Raji (cell line): ENCODE measurements at regions not wholly inside any gene's neighbourhood (a gene's known extent, or its start where the extent isn't known, plus 50 kb on each side); places are given as distances from the start of the nearest gene placed in this dataset.

Experiments
- POLR2A ChIP-seq: IDR thresholded peaks from 2 replicates; pipeline ENCODE4 v1.6.1; 2011; ENCODE audit warnings: low read depth, low read length, control low read depth; ENCODE audit not compliant: insufficient read depth

DNA sequence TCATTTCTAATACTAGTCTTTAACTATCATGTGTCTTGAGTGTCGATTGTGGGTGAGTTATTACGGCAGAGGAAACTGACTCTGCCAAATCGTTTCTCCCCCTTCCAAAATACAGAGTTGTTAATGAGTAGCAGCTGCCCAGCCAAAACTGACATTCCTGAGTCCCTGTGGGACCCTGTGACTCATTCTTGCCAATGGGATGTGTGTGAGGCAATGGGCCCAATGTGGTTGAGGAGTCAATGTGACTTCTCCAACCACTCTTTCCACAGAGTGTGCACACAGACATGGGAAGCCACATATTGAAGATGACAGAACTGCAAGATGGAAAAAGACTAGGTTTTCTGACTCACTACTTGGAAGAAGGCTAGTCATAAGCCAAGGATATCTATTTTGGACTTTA, 434.7 kb downstream of the DTWD2 start:
- no peak for TF ChIP-seq POLR2A

DNA sequence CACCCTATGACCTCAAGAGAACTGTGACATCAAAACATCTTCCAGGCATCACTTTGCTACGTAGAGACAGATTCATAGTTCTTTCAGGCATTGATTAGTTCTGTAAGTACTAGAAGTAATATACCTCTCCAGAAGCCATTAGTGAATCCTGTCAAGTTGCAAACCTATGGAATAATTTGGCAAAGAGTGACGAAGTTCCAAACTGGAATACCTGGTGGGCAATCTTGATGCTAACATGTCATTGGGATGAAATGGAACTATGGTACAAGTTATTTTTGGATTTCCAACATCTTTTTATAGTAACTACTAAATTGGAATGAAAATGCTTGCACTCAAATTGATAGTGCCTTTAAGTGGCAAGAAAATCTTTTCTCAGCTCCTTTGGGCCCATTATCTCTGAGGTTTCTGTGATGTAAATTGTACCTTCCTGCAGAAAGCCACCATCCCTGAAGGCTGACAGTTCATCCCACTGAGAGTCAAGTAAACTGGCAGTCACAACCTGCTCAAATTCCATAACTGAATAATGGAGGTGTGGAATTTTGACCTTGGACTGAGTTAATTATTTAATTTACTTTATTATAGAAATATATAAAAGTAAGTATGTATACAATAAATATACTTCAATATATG, 435.5 kb downstream of the DTWD2 start:
- no peak for TF ChIP-seq POLR2A

- TF ChIP-seq POLR2A = no peak
These were observed 436.2 kb downstream of the DTWD2 start for GRCh38 chr5:118552146-118552545.

DNA sequence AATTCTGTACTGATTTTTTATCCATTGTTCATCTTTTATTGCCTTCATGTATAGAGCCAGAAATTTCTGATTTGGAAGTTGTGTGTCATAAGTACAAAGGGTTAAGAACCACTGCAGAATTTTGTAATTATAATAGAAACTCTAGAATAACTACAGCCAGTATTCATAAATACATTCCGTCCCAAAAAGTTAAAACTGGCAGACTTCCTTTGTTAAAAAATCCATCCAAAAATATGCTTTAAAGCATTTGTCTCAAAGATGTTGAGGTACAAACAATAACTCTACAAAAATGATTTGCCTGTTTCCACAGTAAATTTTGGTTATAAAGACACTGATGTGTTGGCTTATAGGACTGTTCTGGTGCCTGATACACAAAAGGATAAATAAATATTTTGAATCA, 436.6 kb downstream of the DTWD2 start:
- TF ChIP-seq POLR2A = no peak

GRCh38 chr5:118551031-118551430, 437.3 kb downstream of the DTWD2 start:
- TF ChIP-seq POLR2A = no peak

- no peak for TF ChIP-seq POLR2A
These were observed 439.3 kb downstream of the DTWD2 start for GRCh38 chr5:118548761-118549720.

GRCh38 chr5:118545470-118545869, 442.9 kb downstream of the DTWD2 start:
- TF ChIP-seq POLR2A = no peak

GRCh38 chr5:118544887-118545449, 443.4 kb downstream of the DTWD2 start:
- TF ChIP-seq POLR2A = no peak

DNA sequence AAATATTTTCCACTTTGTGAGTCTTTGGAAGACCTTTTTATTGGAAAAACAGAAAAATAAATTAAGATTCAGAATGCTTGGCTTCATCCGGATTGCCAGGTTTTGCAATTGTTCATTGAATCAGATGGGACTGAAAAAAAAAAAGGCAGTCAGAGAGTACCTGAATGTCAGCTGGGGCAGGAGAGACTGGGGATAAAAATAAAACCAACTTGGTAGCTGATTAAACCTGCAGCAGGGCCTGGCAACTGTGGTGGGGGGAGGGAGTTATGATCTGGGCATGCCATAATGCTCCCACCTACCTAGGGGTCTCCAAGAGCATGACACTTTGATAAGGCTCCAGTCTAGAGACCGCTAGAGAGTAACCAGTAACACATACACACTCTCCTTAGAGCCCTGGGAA, 454.4 kb downstream of the DTWD2 start:
- no peak for TF ChIP-seq POLR2A

DNA sequence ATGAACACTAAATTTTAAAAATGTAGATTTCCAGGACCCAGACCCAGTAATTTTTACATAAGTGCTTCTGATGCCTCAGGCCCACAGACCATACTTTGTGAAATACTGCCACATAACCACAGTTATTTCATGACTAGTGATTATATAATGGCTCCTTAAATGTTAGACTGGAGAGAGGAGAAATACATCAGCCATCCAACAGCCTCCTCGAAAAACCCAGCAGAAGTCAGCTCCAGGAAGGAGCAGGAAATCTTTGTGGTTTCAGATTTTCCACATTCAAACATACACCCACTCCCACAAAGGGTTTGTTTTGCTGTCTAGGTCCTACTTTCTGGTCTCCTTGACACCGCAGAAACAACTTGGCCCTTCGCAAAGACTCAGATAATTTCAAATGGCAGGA, 455.2 kb downstream of the DTWD2 start:
- no peak for TF ChIP-seq POLR2A

DNA sequence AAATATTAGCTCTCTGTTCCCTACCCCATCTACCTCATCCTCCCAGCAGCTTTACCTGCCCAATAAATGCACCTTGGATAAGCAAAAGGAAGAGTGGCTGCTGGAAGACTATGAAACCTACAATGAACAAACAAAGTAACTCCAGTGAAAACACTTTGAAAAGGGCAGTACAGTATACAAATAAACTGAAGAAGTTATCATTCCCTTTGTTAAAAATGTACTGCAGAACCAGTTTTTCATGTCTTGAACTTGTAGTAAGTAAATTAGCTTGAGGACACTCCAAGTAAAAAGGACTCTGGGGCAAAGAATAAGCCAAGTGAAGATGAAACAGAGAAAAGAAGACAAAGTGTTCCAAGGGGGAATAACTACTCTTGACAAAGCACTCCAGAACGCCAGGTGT, 457.1 kb downstream of the DTWD2 start:
- no peak for TF ChIP-seq POLR2A

- no peak for TF ChIP-seq POLR2A
These were observed 458.8 kb downstream of the DTWD2 start for GRCh38 chr5:118529361-118530144.

DNA sequence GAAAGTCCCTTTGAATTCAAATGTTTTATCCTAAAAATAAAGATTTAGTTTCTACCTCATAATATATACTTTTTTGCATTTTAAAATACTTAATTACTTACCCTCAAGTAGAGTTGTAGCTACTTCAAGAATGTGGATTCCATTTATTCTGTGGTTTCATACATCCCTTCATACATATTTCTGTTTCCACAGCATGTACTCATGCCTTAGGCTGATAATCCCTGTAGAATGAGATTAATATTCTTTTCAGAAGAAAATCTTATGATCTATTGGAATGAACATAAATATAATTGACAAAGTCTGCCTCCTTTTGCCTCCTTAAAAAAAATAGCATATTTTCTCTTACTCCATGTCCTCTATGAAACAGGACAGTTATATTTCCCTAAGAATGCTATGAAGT, 465.7 kb downstream of the DTWD2 start:
- no peak for TF ChIP-seq POLR2A

- TF ChIP-seq POLR2A = no peak
These were observed 467.5 kb downstream of the DTWD2 start for GRCh38 chr5:118520771-118521415.

DNA sequence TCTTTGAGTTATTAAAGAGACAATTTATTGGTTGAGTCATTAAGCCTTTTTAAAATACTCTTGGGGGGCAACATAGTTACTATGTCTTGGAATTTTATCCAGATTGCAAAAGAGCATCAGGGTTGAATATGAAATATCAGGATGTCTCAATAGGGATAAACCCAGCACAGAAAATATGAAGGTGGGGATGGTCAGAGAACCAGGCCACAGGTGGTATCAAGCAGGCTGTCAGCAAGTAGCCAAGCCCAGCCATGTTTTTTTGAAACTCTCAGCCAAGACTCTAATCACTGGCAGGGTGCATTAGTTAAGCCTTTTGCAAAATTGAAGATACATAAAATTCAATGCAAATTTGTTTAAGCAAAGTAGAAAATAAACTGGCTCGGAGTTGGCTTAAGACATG, 468.9 kb downstream of the DTWD2 start:
- TF ChIP-seq POLR2A = no peak
